HG03108 (cell line): ENCODE measurements at regions not wholly inside any gene's neighbourhood (a gene's known extent, or its start where the extent isn't known, plus 50 kb on each side); places are given as distances from the start of the nearest gene placed in this dataset.

Experiments used
- ATAC-seq: cut with Tn5 transposase; IDR thresholded peaks from one replicate; pipeline ENCODE4 v1.9.1; 2021; ENCODE audit warnings: moderate library complexity; ENCODE audit not compliant: unreplicated experiment

GRCh38 chr5:101942321-101942882, 353.7 kb downstream of the SLCO4C1 start:
- ATAC-seq: peak; percentile 67

DNA sequence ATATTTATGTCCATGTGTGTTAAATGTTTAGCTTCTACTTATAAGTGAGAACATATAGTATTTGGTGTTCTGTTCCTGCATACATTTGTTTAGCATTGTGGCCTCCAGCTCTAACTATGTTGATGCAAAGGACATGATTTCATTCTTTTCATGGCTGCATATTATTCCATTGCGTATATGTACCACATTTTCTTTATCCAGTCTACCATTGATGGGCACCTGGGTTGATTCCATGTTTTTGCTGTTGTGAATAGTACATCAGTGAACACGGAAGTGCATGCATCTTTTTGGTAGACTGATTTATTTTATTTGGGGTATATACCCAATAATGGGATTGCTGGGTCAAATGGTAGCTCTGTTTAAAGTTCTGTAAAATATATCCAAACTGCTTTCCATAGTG, 359.0 kb downstream of the SLCO4C1 start:
- no peak for ATAC-seq

GRCh38 chr5:101935086-101935485, 361.0 kb downstream of the SLCO4C1 start:
- no peak for ATAC-seq

GRCh38 chr5:101932599-101932998, 363.5 kb downstream of the SLCO4C1 start:
- no peak for ATAC-seq

DNA sequence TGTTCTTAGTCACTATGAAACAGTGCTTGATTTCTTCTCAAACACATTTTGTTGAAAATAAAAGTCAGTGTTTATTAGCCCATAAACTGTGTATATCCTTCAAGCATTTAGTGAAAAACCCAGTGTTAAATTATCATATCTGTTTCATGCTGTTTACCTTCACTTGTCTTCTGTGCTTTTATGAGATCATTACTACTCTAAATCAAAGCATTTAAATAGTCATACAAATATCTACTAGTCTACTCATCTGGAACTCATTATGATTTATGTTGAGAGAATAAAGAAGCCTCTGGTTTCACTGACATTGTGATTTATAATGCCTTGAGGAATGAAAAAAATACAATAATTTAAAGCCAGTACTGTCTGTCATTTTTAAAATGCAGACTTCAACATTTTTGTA, 366.5 kb downstream of the SLCO4C1 start:
- no peak for ATAC-seq

GRCh38 chr5:101917166-101917565, 378.9 kb downstream of the SLCO4C1 start:
- no peak for ATAC-seq

DNA sequence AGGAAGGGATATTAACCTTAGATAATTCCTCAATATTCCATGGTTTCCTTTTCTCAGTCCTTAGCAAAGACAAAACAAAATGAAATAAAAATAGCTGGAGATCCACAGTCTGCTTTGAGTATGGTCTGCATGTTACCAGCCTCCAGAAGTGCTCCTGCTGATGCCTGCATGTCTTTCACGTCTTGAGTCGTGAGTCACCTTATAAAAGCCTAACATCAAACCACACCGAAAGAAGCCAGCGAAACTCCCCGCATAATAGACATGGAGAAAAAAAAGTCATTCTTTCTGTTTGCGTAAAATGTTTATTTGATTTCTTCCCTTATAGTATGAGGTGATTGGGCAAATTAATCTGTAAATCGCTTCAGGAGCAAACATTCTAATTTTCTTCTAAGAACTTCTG, 380.5 kb downstream of the SLCO4C1 start:
- no peak for ATAC-seq

DNA sequence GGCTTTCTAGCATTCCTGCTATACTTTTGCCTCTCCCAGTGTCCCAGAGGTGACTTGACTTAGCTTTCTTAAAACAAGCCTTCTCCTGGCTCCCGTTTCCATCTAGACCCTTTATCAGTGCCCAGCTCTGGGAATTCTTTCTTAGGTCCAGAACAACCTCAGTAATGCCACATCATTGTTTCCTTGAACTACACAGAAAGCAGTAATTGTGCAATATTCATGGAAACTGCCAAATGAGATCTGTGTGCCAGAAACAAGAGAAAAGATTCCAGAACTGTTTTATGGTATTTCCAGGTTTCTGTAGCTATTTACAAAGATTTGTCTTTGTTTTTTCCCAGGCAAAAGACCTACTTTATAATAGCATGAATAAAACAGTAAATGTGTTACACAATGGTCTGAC, 391.3 kb downstream of the SLCO4C1 start:
- ATAC-seq: no peak

DNA sequence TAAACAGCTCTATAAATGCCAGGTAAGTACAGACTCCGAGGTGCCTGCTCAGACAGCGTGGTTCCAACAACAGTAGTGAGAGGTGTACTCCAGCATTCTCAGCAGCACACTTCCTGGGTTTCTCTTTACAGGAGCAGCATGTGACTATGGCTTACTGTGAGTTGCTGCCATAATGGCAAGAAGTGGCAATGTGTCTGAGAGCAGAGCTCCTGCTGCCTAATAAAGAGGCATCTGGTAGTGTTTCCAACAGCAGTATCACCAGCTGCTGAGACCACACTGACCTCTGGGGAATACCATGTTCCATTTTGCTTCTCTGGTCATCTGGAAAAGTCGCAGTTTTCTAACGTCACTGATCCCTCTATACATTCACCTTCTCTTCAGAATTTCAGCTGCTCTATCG, 398.2 kb downstream of the SLCO4C1 start:
- no peak for ATAC-seq

- no peak for ATAC-seq
Measured at GRCh38 chr5:101894985-101895384, 401.1 kb downstream of the SLCO4C1 start.

DNA sequence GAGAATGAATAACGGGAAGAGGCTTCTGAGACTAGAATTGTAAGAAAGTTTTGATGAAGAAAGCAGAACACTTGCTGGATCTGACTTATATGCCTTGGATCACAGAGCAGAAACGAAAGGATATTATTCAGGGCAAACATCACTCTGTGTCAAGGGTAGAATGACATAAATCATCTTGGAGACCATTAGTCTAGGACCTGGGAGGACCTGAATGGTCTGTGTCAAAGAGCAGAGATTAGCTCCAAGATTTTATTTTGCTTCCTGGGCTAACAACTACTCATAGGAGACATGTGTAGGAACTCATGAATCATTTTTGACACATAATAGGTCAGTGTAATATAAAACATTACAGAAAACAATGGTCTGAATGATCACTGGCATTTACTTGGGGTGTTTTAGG, 417.9 kb downstream of the SLCO4C1 start:
- ATAC-seq: no peak

DNA sequence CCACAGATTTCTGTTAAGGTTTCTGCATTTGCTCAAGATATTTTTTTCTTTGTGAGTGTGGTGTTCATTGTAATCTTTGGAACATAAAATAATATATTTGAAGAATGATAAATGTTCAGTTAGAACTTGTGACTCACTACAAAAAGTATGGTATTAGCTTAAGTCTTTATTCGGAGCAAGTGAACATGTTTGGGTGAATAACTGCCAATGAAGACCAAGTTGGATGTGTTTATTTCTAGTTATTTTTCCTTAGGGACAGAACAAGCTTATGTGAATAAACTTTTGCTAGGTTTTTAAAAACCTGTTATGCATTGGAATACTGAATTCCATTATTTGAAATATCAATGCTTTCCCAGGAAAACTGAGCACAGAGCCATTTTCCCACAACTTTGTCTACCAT, 418.6 kb downstream of the SLCO4C1 start:
- ATAC-seq: no peak

- no peak for ATAC-seq
Measured at GRCh38 chr5:101866473-101866872, 429.6 kb downstream of the SLCO4C1 start.

- ATAC-seq: no peak
Measured at GRCh38 chr5:101860563-101860962, 435.5 kb downstream of the SLCO4C1 start.

- ATAC-seq: no peak
Measured at GRCh38 chr5:101860145-101860544, 435.9 kb downstream of the SLCO4C1 start.

DNA sequence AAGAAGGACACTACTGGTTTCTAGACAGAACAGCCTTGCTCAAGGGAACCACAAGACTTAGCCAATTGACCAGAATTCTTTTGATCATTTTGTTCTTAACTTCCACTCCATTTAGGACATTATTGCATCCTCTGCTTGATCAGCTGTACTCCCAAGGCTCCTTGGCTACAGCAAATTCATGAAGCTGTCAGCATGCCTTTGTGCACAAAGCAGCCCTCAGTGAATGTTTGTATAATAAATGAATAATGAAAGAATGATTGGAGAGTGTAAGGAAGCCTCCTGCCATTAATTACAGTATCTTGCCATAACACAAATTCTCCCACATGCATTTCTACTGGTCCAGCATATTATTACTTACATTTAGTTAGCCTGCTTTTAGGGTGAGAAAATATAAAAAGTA, 449.6 kb downstream of the SLCO4C1 start:
- no peak for ATAC-seq

DNA sequence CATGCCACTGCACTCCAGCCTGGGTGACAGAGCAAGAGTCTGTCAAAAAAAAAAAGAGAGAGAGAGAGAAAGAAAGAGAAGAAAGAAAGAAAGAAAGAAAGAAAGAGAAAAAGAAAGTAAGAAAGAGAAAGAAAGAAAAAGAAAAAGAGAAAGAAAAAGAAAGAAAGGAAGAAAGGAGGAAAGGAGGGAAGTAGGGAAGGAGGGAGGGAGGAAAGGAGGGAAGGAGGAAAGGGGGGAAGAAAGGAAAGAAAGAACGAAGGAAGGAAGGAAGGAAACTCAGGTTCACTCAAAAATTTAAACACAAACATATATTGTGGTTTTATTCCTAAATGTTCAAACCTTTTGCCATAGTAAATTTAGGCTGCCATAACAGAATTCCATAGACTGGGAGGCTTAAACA, 453.0 kb downstream of the SLCO4C1 start:
- ATAC-seq: no peak

GRCh38 chr5:101838435-101838834, 457.6 kb downstream of the SLCO4C1 start:
- no peak for ATAC-seq

DNA sequence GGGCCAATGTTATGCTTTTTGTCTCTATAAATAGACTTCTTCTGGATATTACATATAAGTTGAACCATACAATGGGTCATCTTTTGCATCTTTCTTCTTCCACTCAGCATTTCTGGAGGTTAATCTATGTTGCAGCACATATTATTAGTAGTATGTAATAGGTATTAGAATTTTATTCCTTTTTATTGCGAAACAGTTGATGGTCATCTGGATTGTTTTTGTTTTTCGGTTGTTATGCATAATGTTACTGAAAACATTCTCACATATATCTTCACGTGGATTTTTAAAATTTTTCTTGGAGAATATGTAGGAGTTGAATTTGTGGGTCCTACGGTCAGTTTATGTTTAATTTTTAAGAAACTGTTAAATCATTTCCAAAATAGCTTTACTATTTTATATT, 466.8 kb downstream of the SLCO4C1 start:
- ATAC-seq: no peak

- no peak for ATAC-seq
Measured at GRCh38 chr5:101811466-101811865, 484.6 kb downstream of the SLCO4C1 start.

DNA sequence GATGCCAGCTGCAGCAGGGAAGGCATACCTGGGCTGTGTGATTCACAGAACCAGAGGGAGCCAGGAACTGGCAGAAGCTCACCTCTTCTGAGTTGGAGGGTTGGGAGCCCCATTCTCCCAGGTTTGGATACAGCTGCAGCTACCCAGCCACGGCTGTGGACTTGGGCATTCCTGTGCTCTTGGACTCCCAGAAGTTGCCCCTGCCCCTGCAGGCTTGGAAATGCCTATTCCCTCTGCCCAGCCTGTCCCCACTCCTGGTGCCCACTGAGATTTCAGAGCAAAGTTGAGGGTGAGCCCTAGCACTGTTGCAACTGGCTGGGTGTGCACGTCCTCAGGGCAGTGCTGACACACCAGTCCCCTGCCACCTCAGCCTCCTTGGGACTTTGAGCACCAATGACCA, 489.7 kb downstream of the SLCO4C1 start:
- no peak for ATAC-seq

- ATAC-seq: no peak
Measured at GRCh38 chr5:101796427-101796826, 499.7 kb downstream of the SLCO4C1 start.

DNA sequence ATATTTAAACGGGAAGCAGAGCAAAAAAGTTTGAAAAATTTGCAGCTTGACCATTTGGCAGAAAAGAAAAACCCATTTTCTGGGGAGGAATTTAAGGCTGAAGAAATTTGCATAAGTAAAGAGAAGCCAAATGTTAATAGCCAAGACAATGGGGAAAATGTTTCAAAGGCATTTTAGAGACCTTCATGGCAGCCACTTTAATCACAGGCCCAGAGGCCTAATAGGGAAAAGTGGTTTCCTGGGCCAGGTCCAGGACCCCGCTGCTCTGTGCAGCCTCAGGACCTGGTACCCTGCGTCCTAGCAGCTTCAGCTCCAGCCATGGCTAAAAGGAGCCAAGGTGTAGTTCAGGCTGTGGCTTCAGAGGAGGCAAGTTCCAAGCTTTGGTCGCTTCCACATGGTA, 507.3 kb downstream of the SLCO4C1 start:
- no peak for ATAC-seq

DNA sequence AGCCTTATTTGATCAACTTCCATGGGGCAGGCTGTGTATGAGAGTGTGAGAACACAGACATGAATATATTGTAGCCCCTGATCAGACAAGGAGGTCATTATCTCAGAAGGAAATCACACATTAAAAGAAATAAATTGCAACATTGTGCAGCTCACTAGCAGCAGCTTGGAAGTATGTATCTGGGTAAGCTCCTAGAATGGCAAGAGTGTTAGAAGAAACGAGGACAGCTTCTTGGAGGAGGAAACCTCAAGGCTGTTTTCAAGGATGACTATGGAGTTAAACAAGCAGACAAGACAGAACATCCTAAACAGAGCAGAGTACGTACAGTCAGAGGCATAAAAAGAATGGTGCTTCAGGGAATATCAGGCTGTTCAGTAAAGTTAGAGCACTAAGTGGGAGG, 511.0 kb downstream of the SLCO4C1 start:
- no peak for ATAC-seq
